Choroid plexus epithelial cell (primary cell): ENCODE measurements at regions not wholly inside any gene's neighbourhood (a gene's known extent, or its start where the extent isn't known, plus 50 kb on each side); places are given as distances from the start of the nearest gene placed in this dataset.
A peak's percentile ranks its signal among the peaks of the same experiment; 100 is the strongest.

Experiments used
- DNase-seq: peaks from one replicate; pipeline ENCODE4 v3.0.0-alpha.2; 2010; ENCODE audit warnings: low read depth
- H3K4me3 ChIP-seq: 2 replicates; pipeline ENCODE4 v1.5.1; 2011; ENCODE audit warnings: low read depth, mild to moderate bottlenecking, control low read depth, low read length, moderate library complexity
- TF ChIP-seq, protein P1 (sequence below): conservative IDR thresholded peaks from 2 replicates; pipeline ENCODE4 v1.5.1; 2011; ENCODE audit warnings: low read depth, mild to moderate bottlenecking, control low read depth, inconsistent platforms, low read length, moderate library complexity

DNA sequence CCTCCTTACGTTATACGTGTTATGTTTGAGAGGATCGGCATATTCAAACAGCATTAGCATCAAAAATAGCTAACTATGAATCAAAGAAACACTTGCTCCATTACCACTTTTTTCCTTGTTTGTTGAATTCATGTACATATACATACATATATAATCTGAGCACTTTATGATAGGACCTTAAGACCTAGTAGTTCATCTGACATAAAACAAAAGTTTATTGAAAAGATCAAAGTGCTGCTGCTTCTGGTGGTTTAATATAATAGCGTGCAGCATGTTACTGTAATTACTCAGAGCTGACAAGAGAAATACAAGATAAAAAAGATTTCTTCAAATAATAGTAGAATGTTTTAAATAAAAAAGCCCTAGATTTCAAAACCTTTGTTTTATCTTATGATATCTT lies 1850.9 kb upstream of the LRRTM1 start:
- TF ChIP-seq, protein P1, sequence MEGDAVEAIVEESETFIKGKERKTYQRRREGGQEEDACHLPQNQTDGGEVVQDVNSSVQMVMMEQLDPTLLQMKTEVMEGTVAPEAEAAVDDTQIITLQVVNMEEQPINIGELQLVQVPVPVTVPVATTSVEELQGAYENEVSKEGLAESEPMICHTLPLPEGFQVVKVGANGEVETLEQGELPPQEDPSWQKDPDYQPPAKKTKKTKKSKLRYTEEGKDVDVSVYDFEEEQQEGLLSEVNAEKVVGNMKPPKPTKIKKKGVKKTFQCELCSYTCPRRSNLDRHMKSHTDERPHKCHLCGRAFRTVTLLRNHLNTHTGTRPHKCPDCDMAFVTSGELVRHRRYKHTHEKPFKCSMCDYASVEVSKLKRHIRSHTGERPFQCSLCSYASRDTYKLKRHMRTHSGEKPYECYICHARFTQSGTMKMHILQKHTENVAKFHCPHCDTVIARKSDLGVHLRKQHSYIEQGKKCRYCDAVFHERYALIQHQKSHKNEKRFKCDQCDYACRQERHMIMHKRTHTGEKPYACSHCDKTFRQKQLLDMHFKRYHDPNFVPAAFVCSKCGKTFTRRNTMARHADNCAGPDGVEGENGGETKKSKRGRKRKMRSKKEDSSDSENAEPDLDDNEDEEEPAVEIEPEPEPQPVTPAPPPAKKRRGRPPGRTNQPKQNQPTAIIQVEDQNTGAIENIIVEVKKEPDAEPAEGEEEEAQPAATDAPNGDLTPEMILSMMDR, result no peak
- no peak overlapping the region for H3K4me3 ChIP-seq
- no peak for DNase-seq

DNA sequence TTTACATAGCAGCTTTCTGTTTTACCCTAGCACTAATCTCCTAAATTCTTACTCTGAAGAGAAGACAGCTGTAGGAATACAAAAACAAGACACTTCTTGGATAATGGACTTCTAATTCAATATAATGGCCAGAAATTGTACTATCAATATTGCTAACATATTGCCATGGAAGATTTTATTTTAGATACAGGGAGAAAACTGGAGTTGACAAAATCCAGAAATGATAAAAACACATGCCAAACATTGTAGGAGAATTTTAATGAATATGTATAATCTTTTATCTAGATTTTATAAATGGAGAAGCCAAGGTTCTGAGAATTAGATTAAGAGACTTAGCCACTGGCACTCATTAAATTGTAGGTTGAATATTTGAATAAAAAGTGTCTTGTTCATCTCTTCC lies 1838.8 kb upstream of the LRRTM1 start:
- no peak for DNase-seq
- TF ChIP-seq, protein P1, result no peak
- H3K4me3 ChIP-seq, result no peak overlapping the region

DNA sequence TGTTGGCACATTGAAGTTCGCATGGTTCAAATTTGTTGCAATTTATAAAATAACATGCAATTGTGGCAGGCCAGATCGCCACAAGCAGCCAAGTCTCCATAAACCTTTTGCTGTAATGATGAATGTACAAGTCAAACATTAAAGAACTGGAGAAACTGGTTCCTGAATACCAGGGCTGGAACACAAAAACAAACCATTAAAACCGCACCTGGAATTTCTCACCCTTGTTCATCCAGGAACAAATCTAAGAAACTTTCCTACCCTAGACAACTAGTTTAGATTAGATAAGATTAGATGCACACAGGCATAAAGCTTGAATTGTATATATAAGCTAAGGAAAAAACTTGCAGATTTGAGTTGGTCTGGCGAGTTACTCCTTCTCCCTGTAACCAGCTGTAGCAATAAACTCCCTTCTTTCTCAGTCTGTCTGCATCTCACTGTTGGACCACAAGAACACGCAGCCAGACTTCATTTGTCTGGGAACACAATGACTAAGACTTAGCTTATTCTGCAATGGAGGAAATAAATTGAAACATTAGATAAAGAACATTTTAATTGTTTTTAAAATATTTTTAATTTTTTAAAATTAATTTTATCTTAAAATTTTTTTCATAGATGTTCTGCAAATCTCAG lies 1835.5 kb upstream of the LRRTM1 start:
- no peak for DNase-seq
- TF ChIP-seq, protein P1, result no peak
- no peak overlapping the region for H3K4me3 ChIP-seq

DNA sequence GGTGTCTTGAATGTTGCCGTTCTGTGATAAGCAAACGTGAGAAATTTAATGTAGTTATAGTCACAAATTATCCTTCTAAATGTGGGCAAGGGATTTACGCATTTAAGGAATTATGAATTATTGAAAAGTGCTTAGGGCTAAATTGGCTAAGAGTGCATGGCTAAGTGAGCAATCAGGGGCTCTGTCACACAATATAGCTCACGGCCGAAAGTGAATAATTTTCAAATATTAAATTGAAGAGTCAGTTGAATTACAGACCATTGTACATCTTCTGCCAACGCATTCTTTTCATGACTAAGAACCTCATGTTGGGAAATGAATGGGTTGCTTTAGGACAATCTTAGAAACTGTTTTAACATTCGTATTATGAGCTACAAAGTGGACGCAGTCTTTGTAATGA lies 1832.9 kb upstream of the LRRTM1 start:
- no peak overlapping the region for H3K4me3 ChIP-seq

DNA sequence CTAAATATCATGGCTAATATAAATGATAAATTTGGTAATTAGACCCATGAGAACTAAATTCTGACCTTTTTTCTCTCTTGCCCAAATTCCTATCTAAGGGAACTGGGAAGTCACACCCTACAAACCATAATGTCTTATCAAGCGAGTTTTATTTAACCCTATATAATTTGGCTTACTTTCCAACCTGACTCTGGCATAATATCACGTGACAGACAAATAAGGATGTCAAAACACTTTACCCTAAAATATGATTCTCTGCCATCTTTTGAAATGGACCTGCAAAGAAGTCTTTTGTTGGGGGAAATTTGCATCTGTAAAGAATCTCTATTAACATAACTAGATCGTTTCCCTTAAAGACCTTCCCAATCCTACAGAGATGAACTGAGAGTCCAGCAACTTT lies 1823.5 kb upstream of the LRRTM1 start:
- no peak for DNase-seq
- TF ChIP-seq, protein P1, result no peak
- H3K4me3 ChIP-seq, result no peak overlapping the region

More for the DNA sequence above, 1832.9 kb upstream of the LRRTM1 start:
- TF ChIP-seq, protein P1, result no peak
- no peak for DNase-seq

DNA sequence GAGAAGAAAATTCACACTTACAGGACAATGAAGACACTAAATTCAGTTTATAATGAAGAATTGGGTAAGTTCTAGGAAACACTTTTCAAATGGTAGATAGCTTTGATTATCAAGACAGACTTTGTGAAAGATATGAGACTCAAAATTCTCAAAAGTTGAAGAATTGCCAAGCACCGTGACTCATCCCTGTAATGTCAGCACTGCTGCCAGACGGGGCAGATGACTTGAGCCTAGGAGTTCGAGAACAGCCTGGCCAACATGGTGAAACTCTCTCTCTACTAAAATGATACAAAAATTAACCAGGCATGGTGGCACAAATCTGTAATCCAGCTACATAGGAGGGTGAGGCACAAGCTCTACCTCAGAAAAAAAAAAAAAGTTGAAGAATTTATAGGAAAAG lies 1820.1 kb upstream of the LRRTM1 start:
- H3K4me3 ChIP-seq, result no peak overlapping the region
- TF ChIP-seq, protein P1, result no peak
- DNase-seq, result peak; percentile 2

DNA sequence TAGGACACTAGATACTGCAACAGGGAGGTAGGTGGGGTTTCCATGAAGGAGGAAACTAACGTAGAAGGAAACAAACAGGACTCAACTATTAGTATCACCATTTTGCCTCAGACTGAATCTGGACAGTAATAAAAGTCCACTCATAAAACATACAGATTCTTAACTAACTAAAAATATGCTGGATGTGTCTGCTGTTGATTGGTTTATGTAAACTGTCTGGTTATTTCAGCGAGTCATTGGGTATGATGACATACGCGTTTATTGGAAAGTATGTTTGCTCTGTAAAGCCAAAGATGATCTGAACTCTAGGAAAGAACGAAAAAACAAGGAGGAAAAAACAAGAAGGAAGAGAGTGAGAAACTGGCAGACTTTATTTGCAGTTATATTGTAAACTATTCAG lies 1816.1 kb upstream of the LRRTM1 start:
- DNase-seq, result no peak
- TF ChIP-seq, protein P1, result no peak
- H3K4me3 ChIP-seq, result no peak overlapping the region
